ENCODE measurements at regions not wholly inside any gene's neighbourhood (a gene's known extent, or its start where the extent isn't known, plus 50 kb on each side); places are given as distances from the start of the nearest gene placed in this dataset.
A peak's percentile ranks its signal among the peaks of the same experiment; 100 is the strongest.

DNA sequence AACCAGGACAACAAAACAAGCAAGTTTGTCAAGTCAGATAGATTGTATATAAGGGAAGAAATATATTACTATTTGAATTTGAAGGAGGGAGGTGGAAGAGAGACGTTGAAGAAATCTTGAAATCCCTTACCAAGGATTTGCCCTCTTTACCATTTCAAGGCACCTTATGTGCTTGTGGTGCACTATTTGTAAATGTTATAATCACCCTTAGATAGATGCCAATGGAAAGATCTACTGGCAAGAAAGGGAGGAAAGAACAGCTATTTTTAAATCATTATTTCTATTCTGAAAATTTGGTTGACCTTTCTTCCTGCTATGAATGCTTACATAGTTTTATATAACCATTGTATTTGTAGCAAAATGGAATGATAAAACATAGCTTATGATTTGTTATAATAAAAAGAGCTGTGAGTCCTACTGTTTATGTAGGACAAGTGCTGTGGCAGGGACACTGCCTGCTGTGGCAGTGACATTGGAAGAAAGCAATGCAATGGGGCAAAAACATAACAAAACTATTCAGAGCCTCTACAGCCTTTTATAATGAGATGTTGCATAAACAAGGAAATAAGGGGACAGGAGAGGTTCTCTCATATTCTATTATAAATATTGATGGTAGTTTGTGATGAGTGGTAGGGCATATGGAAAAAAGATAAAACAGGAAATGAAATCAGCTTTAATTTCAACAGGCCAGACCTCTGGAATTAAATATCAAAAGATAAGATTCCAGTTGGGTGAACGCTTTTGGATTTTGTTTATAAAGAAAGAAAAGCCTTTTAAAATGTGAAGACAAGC is 1145.2 kb upstream of the GJE1 start:
- Histone ChIP-seq H3K36me3 (ENCODE audit: control insufficient read depth, insufficient read depth, low read length) (no peaks in the 10 kb centered on the region), H3K9ac (ENCODE audit: extremely low read depth, low read length, poor library complexity, severe bottlenecking) (no peak overlapping the region), H3K4me3 (ENCODE audit: low read length) (no peak overlapping the region), H3K9me3 (ENCODE audit: control insufficient read depth, low read length) (no peaks in the 10 kb centered on the region), H3K4me1 (ENCODE audit: control insufficient read depth, insufficient read depth, low read length) (no peaks in the 10 kb centered on the region), H3K27me3 (ENCODE audit: control insufficient read depth, insufficient read depth, low read length, poor library complexity, severe bottlenecking) (no peaks in the 10 kb centered on the region), H3K27ac (ENCODE audit: low read depth, low read length) (no peak overlapping the region)
- H3K4me3 Mint-ChIP-seq: no peak overlapping the region
- DNase-seq: no peak
- TF ChIP-seq, protein P1, sequence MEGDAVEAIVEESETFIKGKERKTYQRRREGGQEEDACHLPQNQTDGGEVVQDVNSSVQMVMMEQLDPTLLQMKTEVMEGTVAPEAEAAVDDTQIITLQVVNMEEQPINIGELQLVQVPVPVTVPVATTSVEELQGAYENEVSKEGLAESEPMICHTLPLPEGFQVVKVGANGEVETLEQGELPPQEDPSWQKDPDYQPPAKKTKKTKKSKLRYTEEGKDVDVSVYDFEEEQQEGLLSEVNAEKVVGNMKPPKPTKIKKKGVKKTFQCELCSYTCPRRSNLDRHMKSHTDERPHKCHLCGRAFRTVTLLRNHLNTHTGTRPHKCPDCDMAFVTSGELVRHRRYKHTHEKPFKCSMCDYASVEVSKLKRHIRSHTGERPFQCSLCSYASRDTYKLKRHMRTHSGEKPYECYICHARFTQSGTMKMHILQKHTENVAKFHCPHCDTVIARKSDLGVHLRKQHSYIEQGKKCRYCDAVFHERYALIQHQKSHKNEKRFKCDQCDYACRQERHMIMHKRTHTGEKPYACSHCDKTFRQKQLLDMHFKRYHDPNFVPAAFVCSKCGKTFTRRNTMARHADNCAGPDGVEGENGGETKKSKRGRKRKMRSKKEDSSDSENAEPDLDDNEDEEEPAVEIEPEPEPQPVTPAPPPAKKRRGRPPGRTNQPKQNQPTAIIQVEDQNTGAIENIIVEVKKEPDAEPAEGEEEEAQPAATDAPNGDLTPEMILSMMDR (conservative IDR thresholded peaks at IDR 0.05): no peak
- 77% methylated on average over 2 of the region's 2 CpGs; no CpG with 5 or more reads in 1 of the 2 experiments for WGBS, 2 experiments (ENCODE audit: insufficient coverage in 1 of 2, insufficient read length in 1 of 2)
- H3K9me3 Mint-ChIP-seq: peaks cover 5% of the 10 kb centered on the region
- no peaks in the 10 kb centered on the region for H3K36me3 Mint-ChIP-seq (ENCODE audit: low read depth)
- H3K27me3 Mint-ChIP-seq (ENCODE audit: insufficient read depth): no peaks in the 10 kb centered on the region
- H3K27ac Mint-ChIP-seq: no peak overlapping the region
- peaks cover 2% of the 10 kb centered on the region for H3K4me1 Mint-ChIP-seq

DNA sequence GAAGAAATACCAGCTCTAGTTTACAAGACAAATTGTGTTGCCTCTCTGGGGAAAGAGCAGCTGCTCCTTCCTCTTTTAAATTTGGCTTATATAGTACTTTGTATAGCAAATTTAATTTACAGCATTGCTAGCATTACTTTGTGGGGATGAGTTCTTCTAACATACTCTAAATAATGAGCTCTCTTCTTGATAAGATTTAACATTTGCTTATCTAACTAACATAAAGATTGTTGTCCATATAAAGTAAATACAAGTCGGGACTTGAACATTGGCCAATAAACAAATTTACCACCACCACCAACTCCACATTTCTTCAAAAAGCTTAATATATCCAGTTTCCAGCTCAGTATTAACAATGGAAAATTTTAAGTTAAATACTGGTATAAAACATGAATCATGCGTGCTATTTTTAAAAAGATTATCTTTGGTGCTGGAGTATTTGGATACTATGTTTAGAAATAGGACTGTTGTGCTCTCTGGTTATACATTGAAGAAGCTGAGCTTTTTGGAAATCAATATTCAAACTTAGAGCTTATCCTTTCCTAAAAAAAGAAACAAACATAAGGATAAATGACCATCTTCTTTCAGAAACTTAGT is 1146.9 kb upstream of the GJE1 start:
- no peaks in the 10 kb centered on the region for H3K27me3 ChIP-seq (ENCODE audit: control insufficient read depth, insufficient read depth, low read length, poor library complexity, severe bottlenecking)
- no peak overlapping the region for H3K27ac ChIP-seq (ENCODE audit: low read depth, low read length)
- Mint-ChIP-seq H3K27ac (no peak overlapping the region), H3K4me1 (peaks cover 2% of the 10 kb centered on the region), H3K27me3 (ENCODE audit: insufficient read depth) (no peaks in the 10 kb centered on the region), H3K4me3 (no peak overlapping the region), H3K9me3 (peaks cover 5% of the 10 kb centered on the region), H3K36me3 (ENCODE audit: low read depth) (no peaks in the 10 kb centered on the region)
- TF ChIP-seq, protein P1 (conservative IDR thresholded peaks at IDR 0.05): no peak
- H3K4me1 ChIP-seq (ENCODE audit: control insufficient read depth, insufficient read depth, low read length): no peaks in the 10 kb centered on the region
- no peaks in the 10 kb centered on the region for H3K36me3 ChIP-seq (ENCODE audit: control insufficient read depth, insufficient read depth, low read length)
- no peak for DNase-seq
- no peak overlapping the region for H3K9ac ChIP-seq (ENCODE audit: extremely low read depth, low read length, poor library complexity, severe bottlenecking)
- H3K4me3 ChIP-seq (ENCODE audit: low read length): no peak overlapping the region
- WGBS, 2 experiments (ENCODE audit: insufficient coverage in 1 of 2, insufficient read length in 1 of 2): 100% methylated on average over 2 of the region's 2 CpGs; no CpG with 5 or more reads in 1 of the 2 experiments
- no peaks in the 10 kb centered on the region for H3K9me3 ChIP-seq (ENCODE audit: control insufficient read depth, low read length)

DNA sequence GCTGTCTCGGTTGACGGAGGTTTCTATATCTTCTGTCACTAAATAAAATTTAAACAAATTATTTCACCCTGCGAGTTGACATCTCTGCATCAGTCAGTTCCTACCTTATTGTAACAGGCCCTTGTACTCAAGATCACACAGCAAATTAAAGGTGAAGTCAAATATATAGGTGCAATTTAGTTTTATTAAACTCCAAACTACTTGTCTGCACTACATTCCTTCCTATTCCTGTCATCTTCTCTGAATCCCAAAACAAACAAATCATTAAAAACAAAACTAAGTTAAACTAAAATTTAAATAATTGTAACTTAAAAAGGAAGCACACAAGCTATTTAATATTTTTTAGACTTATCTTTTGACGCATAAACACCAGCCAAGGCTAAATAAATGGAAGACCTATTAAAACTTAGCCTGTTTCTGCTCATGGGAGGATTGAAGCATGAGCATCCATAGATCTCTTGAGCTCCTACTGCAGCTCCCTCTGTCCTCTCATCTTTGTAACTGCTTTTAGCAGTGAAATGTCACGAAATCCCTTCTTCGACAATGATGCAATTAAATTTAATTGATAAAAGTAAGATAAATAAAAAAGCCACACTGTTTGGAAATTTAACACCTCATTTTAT is 1152.3 kb upstream of the GJE1 start:
- Mint-ChIP-seq H3K9me3 (no peaks in the 10 kb centered on the region), H3K4me1 (no peaks in the 10 kb centered on the region), H3K27me3 (ENCODE audit: insufficient read depth) (no peaks in the 10 kb centered on the region), H3K36me3 (ENCODE audit: low read depth) (no peaks in the 10 kb centered on the region), H3K4me3 (no peak overlapping the region), H3K27ac (no peak overlapping the region)
- TF ChIP-seq, protein P1 (conservative IDR thresholded peaks at IDR 0.05): peak; percentile 50
- WGBS, 2 experiments (ENCODE audit: insufficient coverage in 1 of 2, insufficient read length in 1 of 2): 85 to 100% methylated on average over 1 to 4 of the region's 6 CpGs
- Histone ChIP-seq H3K4me1 (ENCODE audit: control insufficient read depth, insufficient read depth, low read length) (no peaks in the 10 kb centered on the region), H3K9ac (ENCODE audit: extremely low read depth, low read length, poor library complexity, severe bottlenecking) (no peak overlapping the region), H3K27me3 (ENCODE audit: control insufficient read depth, insufficient read depth, low read length, poor library complexity, severe bottlenecking) (no peaks in the 10 kb centered on the region), H3K27ac (ENCODE audit: low read depth, low read length) (no peak overlapping the region), H3K4me3 (ENCODE audit: low read length) (no peak overlapping the region), H3K9me3 (ENCODE audit: control insufficient read depth, low read length) (no peaks in the 10 kb centered on the region), H3K36me3 (ENCODE audit: control insufficient read depth, insufficient read depth, low read length) (no peaks in the 10 kb centered on the region)
- no peak for DNase-seq

Measured in endodermal cell (in vitro differentiated cells).